Ammon's horn (tissue), 1 donor: ENCODE measurements at regions not wholly inside any gene's neighbourhood (a gene's known extent, or its start where the extent isn't known, plus 50 kb on each side); places are given as distances from the start of the nearest gene placed in this dataset.

Source experiments
- DNase-seq: peaks from one replicate; pipeline ENCODE4 v3.0.0-alpha.2; 2016; ENCODE audit warnings: low spot score

- no peak for DNase-seq
Observed at GRCh38 chr2:163368655-163369054, 367.2 kb downstream of the FIGN start.

DNA sequence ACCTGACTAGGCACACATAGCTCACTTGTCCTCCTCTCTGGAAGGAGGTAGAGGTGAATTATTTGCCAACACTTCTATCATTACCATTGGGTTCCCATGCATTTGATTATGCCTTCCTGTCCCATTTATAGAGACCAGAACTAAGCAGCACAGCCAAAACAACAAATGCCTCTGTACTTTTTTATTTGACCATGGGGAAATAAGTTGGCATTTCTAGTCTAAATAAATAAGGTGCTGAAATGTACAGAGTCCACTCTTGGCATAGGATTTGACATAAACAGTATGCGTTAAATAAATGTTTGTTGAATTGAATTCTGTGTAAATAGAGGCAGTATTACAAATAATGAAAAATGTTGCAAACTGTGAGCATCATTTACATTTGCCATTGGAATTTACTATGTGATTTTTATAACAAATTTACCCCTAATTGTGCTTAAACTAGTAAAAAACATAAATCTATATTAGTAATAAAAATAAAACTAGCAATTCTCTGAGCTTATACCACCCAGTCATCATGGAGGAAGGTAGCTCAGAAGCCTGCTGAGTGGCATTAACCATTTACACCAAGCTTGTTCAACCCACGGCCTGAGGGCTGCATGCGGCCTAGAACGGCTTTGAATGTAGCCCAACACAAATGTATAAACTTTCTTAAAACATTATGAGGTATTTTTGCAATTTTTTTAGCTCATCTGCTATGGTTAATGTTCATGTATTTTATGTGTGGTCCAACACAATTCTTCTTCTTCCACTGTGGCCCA lies 367.8 kb downstream of the FIGN start:
- no peak for DNase-seq

GRCh38 chr2:163364736-163365135 lies 371.1 kb downstream of the FIGN start:
- no peak for DNase-seq

DNA sequence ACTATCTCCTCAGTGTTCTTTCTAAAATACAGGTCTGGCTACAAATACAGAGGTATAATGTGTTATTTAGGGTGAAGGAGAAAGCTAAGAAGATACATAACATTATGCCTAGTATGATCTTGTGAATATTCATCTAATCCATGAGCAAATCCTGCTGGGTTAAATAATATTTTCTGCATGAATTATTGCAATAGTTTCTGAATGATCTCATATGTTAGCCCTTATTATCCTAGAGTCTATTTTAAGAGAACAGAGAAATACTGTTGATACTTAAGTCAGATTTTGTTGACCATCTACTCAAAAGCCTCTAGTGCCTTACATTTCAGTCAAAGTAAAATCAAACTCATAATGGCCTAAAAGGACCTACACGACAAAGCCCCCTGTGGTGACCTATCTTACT lies 382.3 kb downstream of the FIGN start:
- no peak for DNase-seq

- no peak for DNase-seq
Observed at GRCh38 chr2:163351966-163352365, 383.8 kb downstream of the FIGN start.

- no peak for DNase-seq
Observed at GRCh38 chr2:163351143-163351542, 384.7 kb downstream of the FIGN start.

DNA sequence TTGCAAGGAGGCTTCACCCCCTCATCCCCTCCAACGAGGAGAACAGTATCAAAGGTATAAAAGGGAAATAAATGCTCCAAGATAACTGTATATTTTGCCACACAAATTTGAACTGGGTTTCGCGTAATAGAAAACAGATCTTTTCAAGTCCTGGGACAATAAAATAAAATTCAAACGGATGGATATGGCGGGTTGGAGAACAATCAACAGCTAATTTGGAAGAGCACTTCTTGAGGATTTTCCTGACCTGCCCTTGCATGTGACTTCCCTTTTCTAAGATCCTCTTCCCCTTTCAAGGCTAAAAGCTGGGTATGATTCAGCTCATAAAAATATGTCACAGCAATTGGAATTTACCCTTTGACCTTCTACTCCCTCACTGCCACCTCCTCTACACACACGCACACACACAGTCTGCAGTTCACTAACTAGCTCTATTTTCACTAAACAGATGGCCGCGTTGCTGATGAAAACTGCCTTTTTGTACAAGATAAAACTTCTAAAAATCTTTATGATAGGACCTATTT lies 386.9 kb downstream of the FIGN start:
- DNase-seq: peak; percentile 2

GRCh38 chr2:163347982-163348856 lies 387.6 kb downstream of the FIGN start:
- DNase-seq: peak; percentile 66

- DNase-seq: peak; percentile 44
Observed at GRCh38 chr2:163345795-163346573, 389.8 kb downstream of the FIGN start.

GRCh38 chr2:163343316-163343715 lies 392.5 kb downstream of the FIGN start:
- no peak for DNase-seq

DNA sequence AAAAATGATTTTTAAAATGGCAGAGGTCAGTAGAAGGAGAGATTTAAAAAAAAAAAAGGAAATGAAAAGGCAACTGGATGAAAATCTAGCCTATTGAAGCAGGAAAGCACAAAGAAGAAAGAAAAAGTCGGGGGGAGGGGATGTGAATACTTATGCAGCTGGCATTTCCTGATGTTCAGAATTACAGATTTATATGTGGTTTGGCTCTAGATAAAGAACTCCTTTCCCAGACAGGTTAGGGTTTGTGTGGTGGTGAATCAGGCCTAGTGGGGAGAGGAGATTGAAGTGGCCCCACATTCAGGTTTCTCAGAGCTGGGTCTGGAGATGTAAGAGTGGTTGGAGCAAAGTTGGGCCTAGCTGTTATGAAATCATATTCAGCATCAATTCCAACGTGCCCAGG lies 394.4 kb downstream of the FIGN start:
- DNase-seq: no peak

DNA sequence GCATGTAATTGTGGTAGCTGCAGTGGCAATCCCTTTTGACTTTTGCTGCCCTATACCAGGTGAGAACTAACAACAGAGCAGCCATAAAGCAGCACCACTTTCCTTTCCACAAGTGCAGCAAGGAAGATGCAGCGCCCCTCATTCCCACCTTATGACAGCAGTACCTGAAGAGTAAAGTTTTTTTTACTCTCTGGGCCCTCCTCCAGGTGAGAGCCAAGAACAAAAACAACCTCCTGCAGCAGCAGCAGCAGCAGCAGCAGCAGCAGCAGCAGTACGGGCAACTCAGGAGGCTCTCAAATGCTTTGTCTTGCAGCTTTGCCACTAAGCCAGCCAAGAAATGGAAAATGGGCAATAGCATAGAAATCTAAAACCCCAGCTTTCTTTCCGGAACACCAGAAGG lies 397.5 kb downstream of the FIGN start:
- no peak for DNase-seq

DNA sequence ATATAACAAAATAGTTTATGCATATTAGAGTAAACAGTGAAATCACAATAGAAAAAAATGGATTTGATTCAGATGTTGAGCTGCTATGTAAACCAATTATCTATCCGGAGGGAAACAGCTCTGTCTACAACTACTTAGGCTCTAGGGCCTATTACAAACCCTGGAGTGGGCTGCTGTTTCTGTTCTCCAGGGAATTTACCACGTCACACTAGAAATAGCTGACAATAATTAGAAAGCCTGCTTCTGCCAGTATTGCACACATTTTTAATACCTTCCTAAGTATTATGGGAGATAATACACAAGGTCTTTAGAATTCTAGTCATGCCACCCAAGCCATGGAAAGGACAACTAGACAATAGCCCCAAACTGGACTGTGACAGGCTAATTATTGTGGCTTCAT lies 411.1 kb downstream of the FIGN start:
- no peak for DNase-seq

DNA sequence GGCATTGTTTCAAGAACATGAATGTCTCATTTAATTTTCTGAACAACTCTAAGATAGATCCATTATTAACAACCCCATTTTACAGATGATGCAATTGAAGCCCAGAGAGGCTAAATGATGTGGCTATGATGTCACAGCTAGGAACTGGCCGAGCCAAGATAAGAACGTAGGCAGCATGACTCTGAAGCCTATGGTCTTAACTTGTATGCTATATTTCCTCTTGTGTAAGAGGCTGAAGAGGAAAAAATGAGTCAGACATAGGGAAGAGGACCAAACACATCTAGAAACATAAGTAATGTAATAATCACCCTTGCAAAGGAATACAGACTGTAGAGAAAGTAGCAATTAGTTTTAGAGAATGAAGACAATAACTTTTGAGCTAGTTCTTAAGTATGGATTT lies 416.8 kb downstream of the FIGN start:
- DNase-seq: no peak

DNA sequence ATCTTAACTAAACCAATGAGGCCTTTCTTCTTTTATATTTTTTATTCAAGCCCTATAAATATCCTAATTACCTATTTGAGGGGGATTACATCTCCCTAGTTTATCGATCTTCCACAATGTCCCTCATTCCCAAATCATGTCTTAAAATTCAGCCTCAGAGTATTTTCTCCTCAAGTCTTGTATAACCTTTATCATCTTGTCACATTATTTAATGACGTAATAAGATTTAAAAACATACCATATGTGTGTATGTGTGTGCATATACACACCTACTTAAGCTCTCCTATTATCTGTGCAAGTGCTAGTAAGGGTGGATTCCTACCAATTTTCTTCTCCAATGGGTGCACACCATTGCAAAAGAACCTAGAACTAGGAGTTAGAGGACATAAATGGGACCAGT lies 421.1 kb downstream of the FIGN start:
- no peak for DNase-seq

GRCh38 chr2:163312713-163313112 lies 423.1 kb downstream of the FIGN start:
- DNase-seq: no peak

GRCh38 chr2:163306647-163307046 lies 429.2 kb downstream of the FIGN start:
- DNase-seq: no peak

GRCh38 chr2:163302141-163302540 lies 433.7 kb downstream of the FIGN start:
- DNase-seq: no peak

DNA sequence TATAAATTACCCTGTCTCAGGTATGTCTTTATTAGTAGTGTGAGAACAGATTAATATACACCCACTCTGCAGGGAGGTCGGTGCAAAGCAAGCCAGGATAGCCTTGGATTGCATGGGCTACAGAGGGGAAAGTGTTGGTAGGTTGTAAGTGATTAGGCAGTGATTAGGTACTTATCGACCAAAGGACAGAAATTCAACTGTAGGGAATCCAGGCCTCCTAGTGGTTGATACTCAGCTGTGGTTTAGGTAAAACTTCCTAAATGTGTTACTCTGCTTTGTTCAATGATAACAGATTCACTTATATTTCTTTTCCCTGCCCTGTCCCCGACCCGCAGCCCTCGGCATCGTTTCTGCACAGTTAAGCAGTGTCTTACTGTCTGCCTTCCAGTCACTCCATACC lies 444.0 kb downstream of the FIGN start:
- DNase-seq: no peak

- no peak for DNase-seq
Observed at GRCh38 chr2:163281717-163282116, 443.1 kb upstream of the KCNH7 start.

GRCh38 chr2:163269374-163270021 lies 430.9 kb upstream of the KCNH7 start:
- no peak for DNase-seq

DNA sequence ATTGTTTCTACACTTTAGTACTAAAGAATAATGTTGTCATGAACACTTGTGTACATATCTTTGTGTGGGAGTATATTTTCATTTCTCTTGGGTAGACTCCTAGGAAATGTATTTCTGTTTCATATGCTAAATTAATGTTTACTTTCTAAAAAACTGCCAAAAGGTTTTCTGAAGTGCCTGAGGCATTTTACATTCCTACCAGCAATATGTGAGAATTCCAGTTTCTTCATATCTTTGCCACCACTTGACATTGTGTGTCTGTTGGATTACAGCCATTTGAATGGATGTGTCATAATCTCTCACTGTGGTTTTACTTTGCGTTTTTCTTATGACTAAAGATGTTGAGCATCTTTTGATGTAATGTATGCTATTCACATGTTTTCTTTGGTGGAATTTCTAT lies 428.2 kb upstream of the KCNH7 start:
- no peak for DNase-seq
